ENCODE measurements at regions not wholly inside any gene's neighbourhood (a gene's known extent, or its start where the extent isn't known, plus 50 kb on each side); places are given as distances from the start of the nearest gene placed in this dataset.

GRCh38 chr7:145212050-145212449 is 376.2 kb upstream of the TPK1 start:
- no peak for TF ChIP-seq POLR2A (IDR thresholded peaks at IDR 0.05; ENCODE audit: low read depth, low read length)
- no peak for TF ChIP-seq POLR2AphosphoS5 (IDR thresholded peaks at IDR 0.05; ENCODE audit: low read depth, low read length)
- TF ChIP-seq TAF1 (IDR thresholded peaks at IDR 0.05; ENCODE audit: borderline replicate concordance, low read depth, low read length): no peak
